ENCODE measurements at regions not wholly inside any gene's neighbourhood (a gene's known extent, or its start where the extent isn't known, plus 50 kb on each side); places are given as distances from the start of the nearest gene placed in this dataset.

GRCh38 chr13:105349082-105349723, 1186.3 kb downstream of the EFNB2 start:
- DNase-seq (ENCODE audit: low read depth): no peak

GRCh38 chr13:105346141-105346775, 1189.2 kb downstream of the EFNB2 start:
- no peak for DNase-seq (ENCODE audit: low read depth)

DNA sequence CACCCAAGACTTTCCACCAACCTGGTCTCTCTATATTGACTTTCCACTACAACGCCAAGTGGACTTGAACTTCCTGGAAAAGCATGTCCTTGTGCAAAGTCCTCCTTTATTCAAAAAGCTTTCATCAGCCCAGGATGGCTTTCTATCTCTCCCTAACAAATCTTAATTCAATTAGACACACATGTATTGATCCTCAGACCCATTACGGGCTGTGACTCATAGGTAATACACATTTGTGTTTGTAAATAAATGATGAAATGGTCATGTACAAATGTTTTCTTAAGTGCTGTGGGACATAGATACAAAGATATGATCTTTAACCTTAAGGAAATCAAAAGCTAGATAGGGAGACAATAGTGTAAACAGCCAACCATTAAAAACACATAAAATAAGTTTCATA, 1189.7 kb downstream of the EFNB2 start:
- DNase-seq (ENCODE audit: low read depth): no peak

DNA sequence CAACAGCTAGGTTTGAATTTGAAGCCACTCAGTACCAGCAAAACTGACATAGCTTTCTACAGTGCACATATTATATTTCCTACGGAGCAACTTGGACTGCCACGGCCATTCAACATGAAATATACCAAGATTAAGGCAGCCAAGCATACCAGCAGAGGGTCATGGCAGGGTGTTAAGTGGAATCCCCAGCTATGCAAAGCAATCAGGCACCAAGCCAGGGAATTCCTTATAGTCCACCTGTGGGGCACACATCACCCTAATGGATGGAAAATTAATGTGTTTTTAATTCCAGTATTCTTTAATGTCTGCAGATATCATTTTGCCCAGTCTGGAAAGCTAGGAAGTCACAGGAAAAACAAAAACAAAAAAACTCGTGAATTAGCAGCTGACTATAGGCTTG, 1190.3 kb downstream of the EFNB2 start:
- no peak for DNase-seq (ENCODE audit: low read depth)

DNA sequence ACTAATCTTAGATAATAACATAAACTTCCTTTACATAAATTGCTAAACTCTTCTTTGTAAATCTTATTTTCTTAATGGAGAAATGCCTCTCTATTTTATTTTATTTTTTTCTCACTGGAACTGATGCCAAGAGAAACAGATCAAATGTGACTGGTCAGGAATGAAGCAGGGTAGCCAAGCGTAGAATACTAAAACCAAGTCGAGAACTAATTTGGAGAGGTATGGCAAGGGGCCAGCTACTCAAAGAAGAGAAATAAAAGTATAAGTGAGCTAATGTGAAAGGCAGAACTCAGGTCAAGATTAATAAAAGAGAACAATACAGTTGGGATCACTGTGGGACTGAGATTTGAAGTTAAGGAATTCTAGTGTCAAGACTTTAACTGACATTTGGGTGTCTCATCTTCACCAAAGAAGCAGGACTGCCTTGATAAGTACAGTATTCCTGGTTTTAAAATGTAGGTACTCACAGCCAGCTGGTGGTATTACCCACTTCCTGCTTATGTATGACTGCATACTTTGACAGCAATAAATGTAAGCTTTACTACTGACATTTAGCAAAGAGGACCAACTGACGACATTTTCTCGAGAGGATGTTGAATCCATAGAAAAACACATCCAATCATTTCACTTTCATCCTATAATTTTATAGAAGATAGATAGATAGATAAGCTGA, 1192.2 kb downstream of the EFNB2 start:
- DNase-seq (ENCODE audit: low read depth): no peak

- DNase-seq (ENCODE audit: low read depth): no peak
These were observed 1193.1 kb downstream of the EFNB2 start for GRCh38 chr13:105342281-105342820.

DNA sequence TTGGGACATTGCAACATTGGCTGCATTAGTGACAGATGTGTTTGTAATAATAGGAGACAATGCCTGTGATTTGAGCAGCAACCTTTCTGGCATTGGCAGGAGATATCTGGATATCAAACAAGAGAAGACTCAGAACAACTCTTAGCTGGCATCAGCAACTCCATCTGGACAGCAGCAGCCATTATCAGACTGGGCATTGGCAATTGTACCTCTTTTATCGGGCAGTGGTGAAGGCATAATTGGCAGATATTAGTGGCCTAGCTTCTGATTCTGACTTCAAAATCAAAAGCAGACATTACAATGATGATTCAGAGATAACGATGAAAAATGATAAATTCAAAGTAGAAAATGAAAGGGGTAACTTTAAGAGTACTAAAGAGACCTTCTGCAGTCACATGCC, 1193.7 kb downstream of the EFNB2 start:
- no peak for DNase-seq (ENCODE audit: low read depth)

DNA sequence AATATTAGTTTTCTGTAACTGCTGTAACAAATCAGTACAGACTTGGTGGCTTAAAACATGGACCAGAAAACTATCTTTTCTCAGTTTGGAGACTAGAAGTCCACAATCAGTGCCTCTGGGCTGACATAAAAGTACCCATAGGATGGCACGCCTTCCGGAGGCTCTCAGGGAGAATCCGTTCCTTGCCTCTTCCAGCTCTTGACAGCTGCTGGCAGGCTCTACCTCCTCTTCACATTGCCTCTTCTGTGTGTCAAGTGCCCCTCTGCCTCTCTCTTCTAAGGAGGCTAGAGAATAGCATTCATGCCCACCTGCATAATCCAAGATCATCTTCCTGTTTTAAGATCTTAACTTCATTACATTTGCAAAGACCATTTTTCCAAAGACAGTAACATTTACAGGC, 1194.2 kb downstream of the EFNB2 start:
- DNase-seq (ENCODE audit: low read depth): no peak

DNA sequence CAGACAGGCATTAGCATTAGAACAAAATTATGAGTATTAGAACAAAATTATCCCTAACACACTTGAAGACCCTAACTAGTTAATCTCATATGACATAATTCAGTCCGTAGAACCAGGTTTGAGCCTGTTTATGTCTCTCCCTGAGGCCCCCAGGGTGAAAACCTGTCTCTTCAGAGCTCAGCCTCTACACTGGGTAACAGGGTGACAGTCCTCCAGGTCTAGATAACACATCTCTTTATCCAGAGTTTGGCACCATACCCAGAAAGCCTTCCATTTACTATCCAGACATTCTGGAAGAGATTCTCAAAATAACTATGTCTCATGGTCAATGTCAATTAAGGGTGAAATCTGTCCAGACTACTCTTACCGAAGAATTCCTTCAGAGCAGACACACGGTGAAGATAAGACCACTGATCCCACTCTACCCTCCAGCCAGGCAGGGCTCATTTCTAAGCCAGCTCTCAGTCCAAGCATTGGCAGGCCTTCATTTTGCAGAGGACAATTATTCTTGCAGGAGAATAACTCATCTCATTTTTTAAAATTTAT, 1195.3 kb downstream of the EFNB2 start:
- DNase-seq (ENCODE audit: low read depth): no peak

- no peak for DNase-seq (ENCODE audit: low read depth)
These were observed 1196.7 kb downstream of the EFNB2 start for GRCh38 chr13:105338773-105339172.

DNA sequence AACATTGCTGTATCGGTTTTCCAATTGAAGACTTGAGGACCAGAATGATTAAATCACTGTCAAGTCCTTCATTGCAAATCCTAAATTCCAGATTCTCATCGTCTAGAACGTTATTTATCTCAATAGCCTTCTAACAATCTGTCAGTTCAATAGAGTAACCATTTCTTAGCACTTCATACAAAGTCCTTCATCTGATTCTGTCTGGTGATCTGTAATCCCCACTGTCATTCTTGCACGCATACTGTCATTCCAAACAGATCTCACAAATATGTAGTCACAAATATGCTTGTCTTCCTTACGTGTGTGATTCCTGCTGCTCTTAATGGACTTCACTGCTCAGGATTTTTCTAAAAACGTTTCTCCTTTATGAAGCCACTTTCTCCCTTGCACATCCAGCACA, 1197.5 kb downstream of the EFNB2 start:
- no peak for DNase-seq (ENCODE audit: low read depth)

GRCh38 chr13:105336706-105337576, 1198.5 kb downstream of the EFNB2 start:
- DNase-seq (ENCODE audit: low read depth): no peak

- no peak for DNase-seq (ENCODE audit: low read depth)
These were observed 1201.3 kb downstream of the EFNB2 start for GRCh38 chr13:105334211-105334610.

GRCh38 chr13:105333416-105333815, 1202.0 kb downstream of the EFNB2 start:
- DNase-seq (ENCODE audit: low read depth): no peak

DNA sequence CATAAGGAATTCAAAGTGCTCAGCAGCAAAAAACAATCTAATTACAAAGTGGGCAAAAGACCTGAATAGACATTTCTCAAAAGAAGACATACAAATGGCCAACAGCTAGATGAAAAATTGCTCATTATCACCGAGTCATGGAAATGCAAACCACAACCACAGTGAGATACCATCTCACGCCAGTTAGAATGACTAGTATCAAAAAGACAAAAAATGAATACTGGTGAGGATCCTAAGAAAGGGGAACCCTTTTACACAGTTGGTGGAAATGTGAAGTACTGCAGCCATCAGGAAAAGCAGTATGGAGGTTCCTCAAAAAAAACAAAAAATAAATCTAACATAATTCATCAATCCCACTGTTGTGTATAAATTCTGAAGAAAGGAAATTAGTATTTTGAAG, 1206.1 kb downstream of the EFNB2 start:
- DNase-seq (ENCODE audit: low read depth): no peak

DNA sequence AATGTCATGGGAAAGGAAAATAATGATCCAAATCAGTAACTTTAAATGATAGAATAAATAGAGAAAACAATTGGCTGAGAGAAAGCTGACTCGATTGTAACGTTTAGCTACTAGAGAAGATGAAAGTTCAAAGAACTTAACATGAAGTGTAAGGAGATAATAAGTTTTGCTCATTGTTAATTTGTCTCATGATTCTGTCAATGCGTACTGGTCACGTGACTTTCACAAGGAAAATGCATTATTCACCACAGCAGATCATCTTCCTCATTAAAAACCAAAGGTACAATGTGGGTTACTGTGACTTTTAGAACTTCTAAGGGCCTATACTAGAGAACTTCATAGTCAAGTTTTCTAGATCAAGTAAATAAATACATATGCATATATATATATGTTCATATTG, 1207.2 kb downstream of the EFNB2 start:
- DNase-seq (ENCODE audit: low read depth): no peak

- no peak for DNase-seq (ENCODE audit: low read depth)
These were observed 1207.8 kb downstream of the EFNB2 start for GRCh38 chr13:105327581-105328126.

GRCh38 chr13:105319875-105320274, 1215.6 kb downstream of the EFNB2 start:
- DNase-seq (ENCODE audit: low read depth): no peak

GRCh38 chr13:105316731-105317130, 1218.7 kb downstream of the EFNB2 start:
- no peak for DNase-seq (ENCODE audit: low read depth)

- no peak for DNase-seq (ENCODE audit: low read depth)
These were observed 1222.6 kb downstream of the EFNB2 start for GRCh38 chr13:105312906-105313305.

DNA sequence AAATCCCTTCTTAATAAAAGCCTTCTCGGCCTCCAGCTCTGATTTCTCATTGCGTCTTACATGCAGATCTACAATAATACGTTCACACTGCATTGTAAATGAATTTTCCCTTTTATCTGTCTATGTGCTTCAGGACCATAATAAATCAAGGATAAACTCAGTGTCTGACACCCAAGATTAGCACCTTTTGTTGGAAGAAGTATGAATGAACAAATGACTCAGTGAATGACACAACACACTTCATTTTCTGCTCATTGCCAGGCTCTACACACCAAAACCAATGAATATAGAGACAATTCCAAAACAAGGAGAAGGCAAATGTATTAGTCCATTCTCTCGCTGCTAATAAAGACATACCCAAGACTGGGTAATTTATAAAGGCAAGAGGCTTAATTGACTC, 1224.4 kb downstream of the EFNB2 start:
- DNase-seq (ENCODE audit: low read depth): no peak

GRCh38 chr13:105307776-105308175, 1227.7 kb downstream of the EFNB2 start:
- no peak for DNase-seq (ENCODE audit: low read depth)

All from activated T-cell treated with anti-CD3 and anti-CD28 coated beads for 1 hour (primary cell).